HEK293 (cell line): ENCODE measurements at regions not wholly inside any gene's neighbourhood (a gene's known extent, or its start where the extent isn't known, plus 50 kb on each side); places are given as distances from the start of the nearest gene placed in this dataset.

Source experiments
- AEBP2 ChIP-seq: fragments of 450-650 bp; formaldehyde crosslinking; IDR thresholded peaks from 2 replicates; pipeline ENCODE4 v1.5.1; 2016; ENCODE audit warnings: missing biosample characterization, missing genetic modification characterization, borderline replicate concordance
- EGR2 ChIP-seq: fragments of 450-650 bp; formaldehyde crosslinking; IDR thresholded peaks from 2 replicates; pipeline ENCODE4 v1.5.1; 2016; ENCODE audit warnings: low read depth, missing biosample characterization, missing genetic modification characterization
- GFI1B ChIP-seq: fragments of 450-650 bp; formaldehyde crosslinking; IDR thresholded peaks from 2 replicates; pipeline ENCODE4 v1.5.1; 2016; ENCODE audit warnings: missing biosample characterization, missing genetic modification characterization
- HOXA7 ChIP-seq: sonication (generic); formaldehyde crosslinking; IDR thresholded peaks from 2 replicates; pipeline ENCODE4 v1.8.1; 2022; ENCODE audit warnings: missing genetic modification reagents, borderline replicate concordance
- IKZF3 ChIP-seq: fragments of 450-650 bp; IDR thresholded peaks from 2 replicates; pipeline ENCODE4 v1.5.0; 2018; ENCODE audit warnings: missing biosample characterization, mild to moderate bottlenecking, missing genetic modification characterization, moderate library complexity
- MYNN ChIP-seq: fragments of 450-650 bp; formaldehyde crosslinking; IDR thresholded peaks from 2 replicates; pipeline ENCODE4 v1.5.1; 2016; ENCODE audit warnings: missing biosample characterization, missing genetic modification characterization, borderline replicate concordance
- PRDM10 ChIP-seq: fragments of 450-650 bp; formaldehyde crosslinking; IDR thresholded peaks from 2 replicates; pipeline ENCODE4 v1.5.1; 2016; ENCODE audit warnings: missing biosample characterization, missing genetic modification characterization
- TCF7L2 ChIP-seq: IDR thresholded peaks from 2 replicates; pipeline ENCODE4 v1.6.1; 2011; ENCODE audit warnings: low read depth, mild to moderate bottlenecking, inconsistent platforms, low read length, moderate library complexity, borderline replicate concordance
- ZBTB17 ChIP-seq: fragments of 450-650 bp; formaldehyde crosslinking; IDR thresholded peaks from 2 replicates; pipeline ENCODE4 v1.5.1; 2016; ENCODE audit warnings: missing biosample characterization, missing genetic modification characterization
- ZBTB44 ChIP-seq: fragments of 450-650 bp; IDR thresholded peaks from 2 replicates; pipeline ENCODE4 v1.5.1; 2018; ENCODE audit warnings: missing biosample characterization, mild to moderate bottlenecking, missing genetic modification characterization
- ZIC2 ChIP-seq: fragments of 450-650 bp; formaldehyde crosslinking; IDR thresholded peaks from 2 replicates; pipeline ENCODE4 v1.5.1; 2016; ENCODE audit warnings: missing biosample characterization, missing genetic modification characterization
- ZNF157 ChIP-seq: fragments of 450-650 bp; formaldehyde crosslinking; IDR thresholded peaks from 2 replicates; pipeline ENCODE4 v1.5.1; 2016; ENCODE audit warnings: missing biosample characterization, missing genetic modification characterization
- ZNF16 ChIP-seq: fragments of 450-650 bp; formaldehyde crosslinking; IDR thresholded peaks from 2 replicates; pipeline ENCODE4 v1.5.1; 2016; ENCODE audit warnings: low read depth, missing biosample characterization, missing genetic modification characterization
- ZNF292 ChIP-seq: fragments of 450-650 bp; formaldehyde crosslinking; IDR thresholded peaks from 2 replicates; pipeline ENCODE4 v1.5.1; 2016; ENCODE audit warnings: low read depth, missing biosample characterization, missing genetic modification characterization, borderline replicate concordance
- ZNF335 ChIP-seq: fragments of 450-650 bp; formaldehyde crosslinking; conservative IDR thresholded peaks from 2 replicates; pipeline ENCODE4 v1.5.1; 2016; ENCODE audit warnings: missing biosample characterization, missing genetic modification characterization
- ZNF350 ChIP-seq: fragments of 450-650 bp; formaldehyde crosslinking; IDR thresholded peaks from 2 replicates; pipeline ENCODE4 v1.5.0; 2017; ENCODE audit warnings: missing biosample characterization, mild to moderate bottlenecking, missing genetic modification characterization
- ZNF501 ChIP-seq: fragments of 450-650 bp; formaldehyde crosslinking; IDR thresholded peaks from 2 replicates; pipeline ENCODE4 v1.5.1; 2016; ENCODE audit warnings: missing biosample characterization, missing genetic modification characterization
- ZNF548 ChIP-seq: fragments of 450-650 bp; formaldehyde crosslinking; IDR thresholded peaks from 2 replicates; pipeline ENCODE4 v1.5.1; 2016; ENCODE audit warnings: missing biosample characterization, missing genetic modification characterization
- ZNF629 ChIP-seq: fragments of 450-650 bp; formaldehyde crosslinking; IDR thresholded peaks from 2 replicates; pipeline ENCODE4 v1.5.1; 2017; ENCODE audit warnings: missing biosample characterization, missing genetic modification characterization
- ZNF660 ChIP-seq: fragments of 450-650 bp; IDR thresholded peaks from 2 replicates; pipeline ENCODE4 v1.5.1; 2018; ENCODE audit warnings: missing biosample characterization, mild to moderate bottlenecking, missing genetic modification characterization
- ZNF677 ChIP-seq: fragments of 450-650 bp; IDR thresholded peaks from 2 replicates; pipeline ENCODE4 v1.5.0; 2018; ENCODE audit warnings: missing biosample characterization, mild to moderate bottlenecking, missing genetic modification characterization, moderate library complexity
- ZNF707 ChIP-seq: fragments of 450-650 bp; formaldehyde crosslinking; IDR thresholded peaks from 2 replicates; pipeline ENCODE4 v1.5.1; 2016; ENCODE audit warnings: missing biosample characterization, missing genetic modification characterization
- ZNF768 ChIP-seq: fragments of 450-650 bp; formaldehyde crosslinking; IDR thresholded peaks from 2 replicates; pipeline ENCODE4 v1.5.1; 2018; ENCODE audit warnings: missing biosample characterization, mild to moderate bottlenecking, missing genetic modification characterization
- ZNF792 ChIP-seq: fragments of 450-650 bp; formaldehyde crosslinking; IDR thresholded peaks from 2 replicates; pipeline ENCODE4 v1.5.1; 2016; ENCODE audit warnings: missing biosample characterization, missing genetic modification characterization
- ZNF843 ChIP-seq: fragments of 450-650 bp; formaldehyde crosslinking; IDR thresholded peaks from 2 replicates; pipeline ENCODE4 v1.5.1; 2016; ENCODE audit warnings: missing biosample characterization, missing genetic modification characterization

- TF ChIP-seq ZNF843 = peak; percentile 41; the same call in 1 of the 2 replicates
- TF ChIP-seq ZNF292 = no peak
- TF ChIP-seq HOXA7 (CRISPR knock-in tag) = no peak
- TF ChIP-seq ZNF157 (tag by site-specific recombination) = no peak
- TF ChIP-seq ZNF501 = no peak
- TF ChIP-seq ZNF677 (tag by site-specific recombination) = no peak
- TF ChIP-seq ZIC2 (tag by site-specific recombination) = no peak
- no peak for TF ChIP-seq ZNF16 (tag by site-specific recombination)
- TF ChIP-seq IKZF3 (tag by site-specific recombination) = peak; percentile 64
- TF ChIP-seq AEBP2 (tag by site-specific recombination) = no peak
- no peak for TF ChIP-seq ZBTB17 (tag by site-specific recombination)
- TF ChIP-seq GFI1B (tag by site-specific recombination) = no peak
- no peak; the same call in 1 of the 2 replicates for TF ChIP-seq ZNF335 (tag by site-specific recombination)
- no peak for TF ChIP-seq EGR2 (tag by site-specific recombination)
- no peak for TF ChIP-seq ZNF660 (tag by site-specific recombination)
- TF ChIP-seq MYNN (tag by site-specific recombination) = no peak
- TF ChIP-seq PRDM10 (tag by site-specific recombination) = 0 out of 2 replicates have a peak, but pooled peaks have one; percentile 1
- TF ChIP-seq ZNF792 (tag by site-specific recombination) = no peak
- TF ChIP-seq ZNF548 = no peak
- TF ChIP-seq ZNF629 (tag by site-specific recombination) = no peak
- no peak for TF ChIP-seq TCF7L2
- no peak for TF ChIP-seq ZNF707 (tag by site-specific recombination)
- TF ChIP-seq ZBTB44 (tag by site-specific recombination) = no peak
- no peak for TF ChIP-seq ZNF350
- TF ChIP-seq ZNF768 = no peak
These were observed 571.7 kb upstream of the FANCL start (continued) for GRCh38 chr2:58812771-58813344.
